SK-N-MC (cell line): ENCODE measurements at regions not wholly inside any gene's neighbourhood (a gene's known extent, or its start where the extent isn't known, plus 50 kb on each side); places are given as distances from the start of the nearest gene placed in this dataset.

Experiments used
- EZH2 ChIP-seq: fragments of 200-600 bp; sonication (generic); IDR thresholded peaks from one replicate; pipeline ENCODE4 v1.6.1; 2017; ENCODE audit warnings: antibody characterized with exemption
- POLR2AphosphoS5 ChIP-seq: IDR thresholded peaks from 2 replicates; pipeline ENCODE4 v1.6.1; 2012; ENCODE audit warnings: mild to moderate bottlenecking, low read depth, low read length, borderline replicate concordance

DNA sequence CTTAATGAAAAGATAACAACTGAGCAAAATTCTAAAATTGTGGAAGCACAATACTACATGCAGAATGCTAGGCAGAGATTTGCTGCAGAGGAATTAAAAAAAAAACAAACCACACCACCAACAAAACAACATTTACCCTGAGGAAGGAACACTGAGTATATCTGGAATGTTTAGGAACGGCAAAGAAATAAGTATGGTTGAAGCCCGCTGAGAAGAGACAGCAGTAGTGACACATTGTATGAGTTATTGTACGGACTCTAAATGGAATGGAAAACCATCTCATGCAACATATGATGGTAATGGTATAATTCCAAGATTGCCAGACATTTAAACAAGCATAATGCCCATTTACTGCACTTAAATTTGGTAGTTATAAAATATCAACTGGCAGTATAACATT is 568.2 kb upstream of the CCDC54 start:
- TF ChIP-seq POLR2AphosphoS5 (no peak), EZH2 (no peak)
